ENCODE measurements at regions not wholly inside any gene's neighbourhood (a gene's known extent, or its start where the extent isn't known, plus 50 kb on each side); places are given as distances from the start of the nearest gene placed in this dataset.

DNA sequence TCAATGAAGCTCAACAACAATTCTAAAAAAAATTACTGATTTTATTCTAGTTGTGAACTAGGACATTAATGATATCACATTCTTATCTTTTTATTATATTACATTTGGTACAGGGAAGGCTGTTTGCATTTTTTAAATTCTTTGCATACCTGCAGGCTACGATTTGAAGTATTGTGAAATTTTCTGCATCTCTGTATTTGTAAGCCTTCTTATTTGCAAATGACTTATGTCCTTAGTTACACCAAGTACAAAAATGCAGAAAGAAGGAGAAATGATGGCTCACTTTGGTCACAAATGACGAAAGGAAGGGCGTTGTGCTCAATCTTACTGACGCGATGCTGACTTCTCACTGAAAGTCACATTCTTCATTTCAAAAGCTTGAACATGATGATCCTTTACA, 227.5 kb upstream of the SOX11 start:
- H3K4me3 ChIP-seq (ENCODE audit: low read length) = no peak overlapping the region
- TF ChIP-seq, protein P1, sequence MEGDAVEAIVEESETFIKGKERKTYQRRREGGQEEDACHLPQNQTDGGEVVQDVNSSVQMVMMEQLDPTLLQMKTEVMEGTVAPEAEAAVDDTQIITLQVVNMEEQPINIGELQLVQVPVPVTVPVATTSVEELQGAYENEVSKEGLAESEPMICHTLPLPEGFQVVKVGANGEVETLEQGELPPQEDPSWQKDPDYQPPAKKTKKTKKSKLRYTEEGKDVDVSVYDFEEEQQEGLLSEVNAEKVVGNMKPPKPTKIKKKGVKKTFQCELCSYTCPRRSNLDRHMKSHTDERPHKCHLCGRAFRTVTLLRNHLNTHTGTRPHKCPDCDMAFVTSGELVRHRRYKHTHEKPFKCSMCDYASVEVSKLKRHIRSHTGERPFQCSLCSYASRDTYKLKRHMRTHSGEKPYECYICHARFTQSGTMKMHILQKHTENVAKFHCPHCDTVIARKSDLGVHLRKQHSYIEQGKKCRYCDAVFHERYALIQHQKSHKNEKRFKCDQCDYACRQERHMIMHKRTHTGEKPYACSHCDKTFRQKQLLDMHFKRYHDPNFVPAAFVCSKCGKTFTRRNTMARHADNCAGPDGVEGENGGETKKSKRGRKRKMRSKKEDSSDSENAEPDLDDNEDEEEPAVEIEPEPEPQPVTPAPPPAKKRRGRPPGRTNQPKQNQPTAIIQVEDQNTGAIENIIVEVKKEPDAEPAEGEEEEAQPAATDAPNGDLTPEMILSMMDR (IDR thresholded peaks at IDR 0.05; ENCODE audit: insufficient read depth, low read depth, low read length, missing control alignments) = no peak
- no peak for DNase-seq (ENCODE audit: low read depth)

DNA sequence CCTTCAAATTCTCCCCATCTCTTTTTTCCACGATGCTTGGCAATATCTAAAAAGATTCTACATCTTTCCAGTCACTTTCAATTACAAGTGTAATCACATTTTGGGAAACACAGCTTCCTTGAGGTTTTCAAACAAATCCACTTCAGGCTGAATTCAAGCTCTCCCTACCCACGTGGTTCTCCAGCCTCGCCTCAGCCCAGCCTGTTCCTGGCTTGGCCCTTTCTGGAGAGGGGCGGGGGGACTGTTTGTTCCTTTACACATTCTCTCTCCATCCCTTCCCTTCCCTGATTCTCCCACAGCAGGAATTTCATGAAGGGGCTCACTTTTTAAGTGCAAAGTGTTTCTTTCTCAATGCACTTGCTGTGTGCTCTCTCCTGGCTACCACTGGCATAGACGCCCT, 226.3 kb upstream of the SOX11 start:
- DNase-seq (ENCODE audit: low read depth) = no peak
- no peak overlapping the region for H3K4me3 ChIP-seq (ENCODE audit: low read length)
- TF ChIP-seq, protein P1 (IDR thresholded peaks at IDR 0.05; ENCODE audit: insufficient read depth, low read depth, low read length, missing control alignments) = no peak

DNA sequence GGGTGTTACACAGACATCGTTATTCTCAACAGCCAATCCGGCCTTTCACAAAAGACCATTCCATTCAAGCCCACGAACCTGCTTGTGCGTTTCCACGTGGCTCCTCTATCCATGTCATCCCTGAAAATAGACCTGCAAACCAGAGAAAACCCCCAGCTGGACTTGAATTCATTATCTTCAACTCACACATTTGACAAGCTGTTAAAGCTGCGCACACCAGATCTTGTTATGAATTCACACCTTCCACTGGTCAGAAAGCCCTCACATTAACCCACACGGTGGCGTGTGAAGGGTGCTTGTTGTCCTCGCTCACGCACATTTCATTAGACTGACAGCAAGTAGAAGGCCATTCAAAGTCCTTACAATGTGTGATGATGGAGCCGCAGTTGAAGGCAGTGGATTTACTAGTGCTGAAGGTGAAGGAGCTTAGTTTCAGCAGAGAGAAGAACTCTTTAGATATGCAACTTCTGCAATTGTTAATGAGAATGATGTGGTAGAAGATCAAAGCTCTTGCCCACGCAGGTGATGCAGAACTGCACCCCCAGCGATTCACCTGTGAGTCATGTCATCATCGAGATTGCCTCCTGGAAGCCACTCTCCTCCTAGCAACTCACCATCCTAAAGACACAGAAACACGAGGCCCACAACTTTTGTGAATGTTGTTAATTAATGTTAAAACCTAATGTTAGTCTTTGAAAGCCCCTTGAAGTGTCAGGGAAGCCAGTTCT, 224.8 kb upstream of the SOX11 start:
- TF ChIP-seq, protein P1 (IDR thresholded peaks at IDR 0.05; ENCODE audit: insufficient read depth, low read depth, low read length, missing control alignments) = no peak
- no peak overlapping the region for H3K4me3 ChIP-seq (ENCODE audit: low read length)
- DNase-seq (ENCODE audit: low read depth) = no peak

- TF ChIP-seq, protein P1 (IDR thresholded peaks at IDR 0.05; ENCODE audit: insufficient read depth, low read depth, low read length, missing control alignments) = no peak
- no peak for DNase-seq (ENCODE audit: low read depth)
- no peak overlapping the region for H3K4me3 ChIP-seq (ENCODE audit: low read length)
Measured at GRCh38 chr2:5472673-5473072, 219.5 kb upstream of the SOX11 start.

- H3K4me3 ChIP-seq (ENCODE audit: low read length) = no peak overlapping the region
- no peak for DNase-seq (ENCODE audit: low read depth)
- TF ChIP-seq, protein P1 (IDR thresholded peaks at IDR 0.05; ENCODE audit: insufficient read depth, low read depth, low read length, missing control alignments) = no peak
Measured at GRCh38 chr2:5473635-5474034, 218.5 kb upstream of the SOX11 start.

DNA sequence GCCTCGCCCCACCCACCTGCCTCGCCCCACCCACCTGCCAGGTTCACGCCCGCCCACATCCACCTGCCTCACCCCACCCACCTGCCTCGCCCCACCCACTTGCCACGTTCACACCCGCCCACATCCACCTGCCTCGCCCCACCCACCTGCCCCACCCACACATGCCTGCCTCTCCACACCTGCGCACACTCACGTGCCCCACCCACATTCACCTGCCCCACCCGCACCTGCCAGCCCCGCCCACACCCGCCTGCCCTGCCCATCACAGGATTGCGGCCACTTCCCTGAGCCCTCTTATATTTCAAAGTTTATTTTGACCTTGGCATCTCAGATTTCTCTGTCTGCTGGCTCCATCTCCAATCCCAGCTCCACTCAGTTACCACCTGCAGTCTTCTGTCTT, 217.5 kb upstream of the SOX11 start:
- DNase-seq (ENCODE audit: low read depth) = no peak
- H3K4me3 ChIP-seq (ENCODE audit: low read length) = no peak overlapping the region
- TF ChIP-seq, protein P1 (IDR thresholded peaks at IDR 0.05; ENCODE audit: insufficient read depth, low read depth, low read length, missing control alignments) = no peak

Measured in epithelial cell of esophagus (primary cell).